Liver (tissue), 8 donors: ENCODE measurements at regions not wholly inside any gene's neighbourhood (a gene's known extent, or its start where the extent isn't known, plus 50 kb on each side); places are given as distances from the start of the nearest gene placed in this dataset.

Source experiments
- DNase-seq: peaks from one replicate; pipeline ENCODE4 v3.0.0-alpha.2; 2017; ENCODE audit warnings: low spot score
- H3K27ac ChIP-seq, 2 donors: one replicate each; pipeline ENCODE4 v1.7.0; 2013; ENCODE audit warnings: inconsistent platforms in 2 of 2, low read length in 2 of 2, control low read depth in 1 of 2, low read depth in 1 of 2, mild to moderate bottlenecking in 1 of 2
- H3K27me3 ChIP-seq, 4 donors: one replicate each; pipeline versions ENCODE4 v1.6.1 to v1.7.0; 2013; ENCODE audit warnings: low read length in 3 of 4, inconsistent platforms in 1 of 4, mild to moderate bottlenecking in 1 of 4, moderate library complexity in 1 of 4; ENCODE audit not compliant: control insufficient read depth in 4 of 4, insufficient read depth in 4 of 4
- H3K36me3 ChIP-seq, 4 donors: one replicate each; pipeline versions ENCODE4 v1.6.1 to v1.7.0; 2013; ENCODE audit warnings: low read length in 3 of 4, mild to moderate bottlenecking in 3 of 4, low read depth in 1 of 4, moderate library complexity in 1 of 4; ENCODE audit not compliant: control insufficient read depth in 4 of 4, insufficient read depth in 3 of 4
- H3K4me1 ChIP-seq, 4 donors: one replicate each; pipeline versions ENCODE4 v1.6.1 to v1.7.0; 2013; ENCODE audit warnings: low read length in 3 of 4, mild to moderate bottlenecking in 3 of 4, moderate library complexity in 1 of 4; ENCODE audit not compliant: control insufficient read depth in 4 of 4, insufficient read depth in 4 of 4
- H3K4me3 ChIP-seq, 3 donors: one replicate each; pipeline versions ENCODE4 v1.6.1 to v1.7.0; 2013; ENCODE audit warnings: low read length in 3 of 3, control low read depth in 1 of 3, low read depth in 1 of 3, mild to moderate bottlenecking in 1 of 3
- H3K9ac ChIP-seq, 2 donors: one replicate each; pipeline ENCODE4 v1.7.0; 2013; ENCODE audit warnings: low read length in 2 of 2, mild to moderate bottlenecking in 2 of 2, moderate library complexity in 2 of 2, control low read depth in 1 of 2, low read depth in 1 of 2
- H3K9me3 ChIP-seq, 4 donors: one replicate each; pipeline versions ENCODE4 v1.6.1 to v1.7.0; 2013; ENCODE audit warnings: low read length in 3 of 4; ENCODE audit not compliant: control insufficient read depth in 4 of 4
- EGR1 ChIP-seq, 2 donors: IDR thresholded peaks; 2 replicates each; pipeline ENCODE4 v1.6.1; 2016 to 2018; ENCODE audit warnings: antibody characterized with exemption in 2 of 2, low read depth in 2 of 2
- FOXA1 ChIP-seq: IDR thresholded peaks from 2 replicates; pipeline ENCODE4 v1.6.1; 2016; ENCODE audit warnings: antibody characterized with exemption
- FOXA2 ChIP-seq: IDR thresholded peaks from 2 replicates; pipeline ENCODE4 v1.6.1; 2016; ENCODE audit warnings: antibody characterized with exemption
- GABPA ChIP-seq, 2 donors: IDR thresholded peaks in 1 of 2; conservative IDR thresholded peaks in 1 of 2; 2 replicates each; pipeline ENCODE4 v1.6.1; 2016; ENCODE audit warnings: antibody characterized with exemption in 2 of 2, mild to moderate bottlenecking in 1 of 2, moderate library complexity in 1 of 2
- HNF4A ChIP-seq, 2 donors: conservative IDR thresholded peaks; 2 replicates each; pipeline ENCODE4 v1.6.1; 2016; ENCODE audit warnings: antibody characterized with exemption in 2 of 2, mild to moderate bottlenecking in 2 of 2
- HNF4G ChIP-seq: IDR thresholded peaks from 2 replicates; pipeline ENCODE4 v1.6.1; 2016; ENCODE audit warnings: antibody characterized with exemption
- JUND ChIP-seq, 2 donors: IDR thresholded peaks; 2 replicates each; pipeline ENCODE4 v1.6.1; 2016; ENCODE audit warnings: antibody characterized with exemption in 2 of 2
- NR2F2 ChIP-seq: IDR thresholded peaks from 2 replicates; pipeline ENCODE4 v1.6.1; 2016; ENCODE audit warnings: antibody characterized with exemption
- RAD21 ChIP-seq, 2 donors: IDR thresholded peaks; 2 replicates each; pipeline ENCODE4 v1.6.1; 2016; ENCODE audit warnings: antibody characterized with exemption in 2 of 2, mild to moderate bottlenecking in 2 of 2
- RXRA ChIP-seq, 2 donors: IDR thresholded peaks; 2 replicates each; pipeline ENCODE4 v1.6.1; 2017 to 2018; ENCODE audit warnings: antibody characterized with exemption in 2 of 2, mild to moderate bottlenecking in 1 of 2
- SP1 ChIP-seq: IDR thresholded peaks from 2 replicates; pipeline ENCODE4 v1.6.1; 2018; ENCODE audit warnings: antibody characterized with exemption, mild to moderate bottlenecking
- TAF1 ChIP-seq: conservative IDR thresholded peaks from 2 replicates; pipeline ENCODE4 v1.6.1; 2016; ENCODE audit warnings: antibody characterized with exemption, mild to moderate bottlenecking
- YY1 ChIP-seq: IDR thresholded peaks from 2 replicates; pipeline ENCODE4 v1.6.1; 2016; ENCODE audit warnings: antibody characterized with exemption, mild to moderate bottlenecking
- ZBTB33 ChIP-seq: IDR thresholded peaks from 2 replicates; pipeline ENCODE4 v1.6.1; 2016; ENCODE audit warnings: antibody characterized with exemption
- WGBS: extraction: QIAGEN DNeasy Blood & Tissue Kit; methylation state at CpG from one replicate; pipeline ENCODE4 v1.1.7; 2013; 5-methylcytosine and 5-hydroxymethylcytosine counted together
- TF ChIP-seq, protein P1 (sequence below): IDR thresholded peaks from 2 replicates; pipeline ENCODE4 v1.6.1; 2016; ENCODE audit warnings: antibody characterized with exemption
- TF ChIP-seq, protein P2 (sequence below): IDR thresholded peaks from 2 replicates; pipeline ENCODE4 v1.6.1; 2016; ENCODE audit warnings: antibody characterized with exemption
- TF ChIP-seq, protein P3 (sequence below): fragments of 150-350 bp; IDR thresholded peaks from 2 replicates; pipeline ENCODE4 v1.5.1; 2017; ENCODE audit warnings: improper control_type of control experiment, low read depth, low read length; ENCODE audit not compliant: missing input control
- donor health status: healthy.
- donor health status: healthy.
- donor health status: healthy.
- donor health status: healthy.
- donor health status: healthy.

GRCh38 chr4:29277381-29277780, 1442.8 kb upstream of the PCDH7 start:
- TF ChIP-seq, protein P1, sequence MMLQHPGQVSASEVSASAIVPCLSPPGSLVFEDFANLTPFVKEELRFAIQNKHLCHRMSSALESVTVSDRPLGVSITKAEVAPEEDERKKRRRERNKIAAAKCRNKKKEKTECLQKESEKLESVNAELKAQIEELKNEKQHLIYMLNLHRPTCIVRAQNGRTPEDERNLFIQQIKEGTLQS: no peak
- TF ChIP-seq GABPA (IDR thresholded peaks at IDR 0.05 in 1 of 2, conservative IDR thresholded peaks at IDR 0.05 in 1 of 2) (no peak), FOXA2 (no peak), ZBTB33 (no peak), RXRA (IDR thresholded peaks at IDR 0.05) (no peak), JUND (IDR thresholded peaks at IDR 0.05) (no peak), FOXA1 (no peak), YY1 (no peak), RAD21 (IDR thresholded peaks at IDR 0.05) (no peak), NR2F2 (no peak), SP1 (no peak), HNF4A (conservative IDR thresholded peaks at IDR 0.05) (no peak), TAF1 (no peak), HNF4G (no peak), EGR1 (IDR thresholded peaks at IDR 0.05; ENCODE audit: low read depth in 2 of 2) (no peak)
- TF ChIP-seq, protein P2, sequence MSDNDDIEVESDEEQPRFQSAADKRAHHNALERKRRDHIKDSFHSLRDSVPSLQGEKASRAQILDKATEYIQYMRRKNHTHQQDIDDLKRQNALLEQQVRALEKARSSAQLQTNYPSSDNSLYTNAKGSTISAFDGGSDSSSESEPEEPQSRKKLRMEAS: no peak
- TF ChIP-seq, protein P3, sequence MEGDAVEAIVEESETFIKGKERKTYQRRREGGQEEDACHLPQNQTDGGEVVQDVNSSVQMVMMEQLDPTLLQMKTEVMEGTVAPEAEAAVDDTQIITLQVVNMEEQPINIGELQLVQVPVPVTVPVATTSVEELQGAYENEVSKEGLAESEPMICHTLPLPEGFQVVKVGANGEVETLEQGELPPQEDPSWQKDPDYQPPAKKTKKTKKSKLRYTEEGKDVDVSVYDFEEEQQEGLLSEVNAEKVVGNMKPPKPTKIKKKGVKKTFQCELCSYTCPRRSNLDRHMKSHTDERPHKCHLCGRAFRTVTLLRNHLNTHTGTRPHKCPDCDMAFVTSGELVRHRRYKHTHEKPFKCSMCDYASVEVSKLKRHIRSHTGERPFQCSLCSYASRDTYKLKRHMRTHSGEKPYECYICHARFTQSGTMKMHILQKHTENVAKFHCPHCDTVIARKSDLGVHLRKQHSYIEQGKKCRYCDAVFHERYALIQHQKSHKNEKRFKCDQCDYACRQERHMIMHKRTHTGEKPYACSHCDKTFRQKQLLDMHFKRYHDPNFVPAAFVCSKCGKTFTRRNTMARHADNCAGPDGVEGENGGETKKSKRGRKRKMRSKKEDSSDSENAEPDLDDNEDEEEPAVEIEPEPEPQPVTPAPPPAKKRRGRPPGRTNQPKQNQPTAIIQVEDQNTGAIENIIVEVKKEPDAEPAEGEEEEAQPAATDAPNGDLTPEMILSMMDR: no peak
- peaks cover 0 to 1% (median 0%) of the 10 kb centered on the region in 4 donors for H3K27me3 ChIP-seq
- no peak overlapping the region for H3K9ac ChIP-seq
- H3K27ac ChIP-seq: no peak overlapping the region
- peaks cover 0 to 6% (median 0%) of the 10 kb centered on the region in 4 donors for H3K9me3 ChIP-seq
- no peaks in the 10 kb centered on the region for H3K36me3 ChIP-seq
- H3K4me3 ChIP-seq: no peak overlapping the region
- H3K4me1 ChIP-seq: peaks cover 0 to 7% (median 0%) of the 10 kb centered on the region in 4 donors
- DNase-seq: no peak

GRCh38 chr4:29278585-29278984, 1441.6 kb upstream of the PCDH7 start:
- Histone ChIP-seq H3K36me3 (no peaks in the 10 kb centered on the region), H3K4me1 (peaks cover 0 to 7% (median 0%) of the 10 kb centered on the region in 4 donors), H3K9me3 (peaks cover 0 to 6% (median 0%) of the 10 kb centered on the region in 4 donors), H3K27me3 (no peaks in the 10 kb centered on the region), H3K4me3 (no peak overlapping the region), H3K27ac (no peak overlapping the region), H3K9ac (no peak overlapping the region)
- no peak for TF ChIP-seq RXRA (IDR thresholded peaks at IDR 0.05)
- no peak for TF ChIP-seq GABPA (IDR thresholded peaks at IDR 0.05 in 1 of 2, conservative IDR thresholded peaks at IDR 0.05 in 1 of 2)
- no peak for TF ChIP-seq EGR1 (IDR thresholded peaks at IDR 0.05; ENCODE audit: low read depth in 2 of 2)
- TF ChIP-seq JUND (IDR thresholded peaks at IDR 0.05): no peak
- TF ChIP-seq HNF4A (conservative IDR thresholded peaks at IDR 0.05): no peak
- TF ChIP-seq YY1: no peak
- TF ChIP-seq, protein P3: no peak
- no peak for TF ChIP-seq RAD21 (IDR thresholded peaks at IDR 0.05)
- TF ChIP-seq SP1: no peak
- TF ChIP-seq TAF1: no peak
- TF ChIP-seq, protein P1: no peak
- DNase-seq: no peak
- WGBS: 61% methylated on average over 2 of the region's 2 CpGs
